GM23248 (cell line): ENCODE measurements at regions not wholly inside any gene's neighbourhood (a gene's known extent, or its start where the extent isn't known, plus 50 kb on each side); places are given as distances from the start of the nearest gene placed in this dataset.

Source experiments
- EZH2 ChIP-seq: fragments of 200-600 bp; sonication (generic); IDR thresholded peaks from 2 replicates; pipeline ENCODE4 v1.6.1; 2018; ENCODE audit warnings: antibody characterized with exemption, mild to moderate bottlenecking; ENCODE audit not compliant: insufficient read depth, poor library complexity, severe bottlenecking
- EZH2phosphoT487 ChIP-seq: fragments of 200-600 bp; sonication (generic); IDR thresholded peaks from 2 replicates; pipeline ENCODE4 v1.6.1; 2018; ENCODE audit warnings: antibody characterized with exemption, moderate library complexity, mild to moderate bottlenecking, low read depth; ENCODE audit not compliant: insufficient read depth

DNA sequence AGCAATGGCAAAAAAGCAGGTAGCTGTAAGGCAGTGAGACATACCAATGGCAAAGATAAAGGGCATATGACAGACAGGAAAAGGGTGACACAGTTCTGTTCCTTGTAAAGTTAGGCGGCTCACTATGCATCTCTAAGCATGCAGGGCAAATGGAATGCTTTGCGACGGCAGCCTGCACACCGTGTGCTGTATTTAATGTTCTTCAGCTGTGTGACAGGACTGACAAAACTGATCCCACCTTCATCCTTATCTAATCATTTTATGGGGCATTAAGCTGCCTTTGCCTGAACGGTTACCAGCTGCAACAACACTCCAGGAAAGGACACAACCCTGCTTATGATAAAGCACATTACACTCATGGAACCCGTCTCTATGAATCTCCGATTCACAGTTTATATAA is 80.5 kb upstream of the VAV3 start:
- TF ChIP-seq EZH2 (no peak), EZH2phosphoT487 (no peak)
